CD4-positive, alpha-beta T cell (primary cell): ENCODE measurements at regions not wholly inside any gene's neighbourhood (a gene's known extent, or its start where the extent isn't known, plus 50 kb on each side); places are given as distances from the start of the nearest gene placed in this dataset.

Experiments used
- ATAC-seq: fragments of 200-7000 bp; cut with Tn5 transposase; one replicate; pipeline ENCODE4 v1.10.0; 2022; ENCODE audit warnings: mild to moderate bottlenecking; ENCODE audit not compliant: poor library complexity
- CTCF ChIA-PET: fragments of 350-600 bp; sonication (Branson Sonifier 250); formaldehyde crosslinking; loops from one replicate; lab custom pipeline; 2021; ENCODE audit warnings: antibody characterized with exemption, inconsistent platforms; lab: Charles Lee
- POLR2A ChIA-PET: fragments of 350-600 bp; sonication (Branson Sonifier 250); formaldehyde crosslinking; loops from one replicate; lab custom pipeline; 2021; ENCODE audit warnings: antibody characterized with exemption, inconsistent platforms; lab: Charles Lee
- DNase-seq, 14 experiments: peaks; one replicate each; pipeline ENCODE4 v3.0.0-alpha.2; 2013 to 2020; ENCODE audit warnings: mixed read lengths in 2 of 14
- H3K27ac ChIP-seq, 2 donors: one replicate each; pipeline versions ENCODE4 v1.5.1 to v1.7.0; 2013; ENCODE audit warnings: low read length in 2 of 2, low read depth in 1 of 2, mild to moderate bottlenecking in 1 of 2
- H3K27me3 ChIP-seq, 2 experiments: 1 replicate in 1 of 2; 2 replicates in 1 of 2; pipeline versions ENCODE4 v1.6.1 to v1.7.0; 2013; ENCODE audit warnings: low read length in 2 of 2, control low read depth in 1 of 2, mild to moderate bottlenecking in 1 of 2, moderate library complexity in 1 of 2; ENCODE audit not compliant: insufficient read depth in 2 of 2, control insufficient read depth in 1 of 2
- H3K36me3 ChIP-seq: one replicate; pipeline ENCODE4 v1.6.1; 2013; ENCODE audit warnings: low read length, control low read depth; ENCODE audit not compliant: insufficient read depth
- H3K4me1 ChIP-seq: one replicate; pipeline ENCODE4 v1.6.1; 2013; ENCODE audit warnings: low read length, control low read depth; ENCODE audit not compliant: insufficient read depth
- H3K4me3 ChIP-seq: one replicate; pipeline ENCODE4 v1.5.1; 2013; ENCODE audit warnings: mild to moderate bottlenecking, low read length, moderate library complexity
- H3K9me3 ChIP-seq, 2 experiments: 1 replicate in 1 of 2; 2 replicates in 1 of 2; pipeline versions ENCODE4 v1.6.1 to v1.7.0; 2013; ENCODE audit warnings: low read length in 2 of 2, mild to moderate bottlenecking in 2 of 2, control low read depth in 1 of 2, moderate library complexity in 1 of 2; ENCODE audit not compliant: control insufficient read depth in 1 of 2, insufficient read depth in 1 of 2
- H3K27ac Mint-ChIP-seq: one replicate; pipeline ENCODE4 v1.8.0; 2020; ENCODE audit warnings: mixed read lengths
- H3K27me3 Mint-ChIP-seq: one replicate; pipeline ENCODE4 v1.8.0; 2021; ENCODE audit warnings: mixed read lengths
- H3K36me3 Mint-ChIP-seq: one replicate; pipeline ENCODE4 v1.8.0; 2021; ENCODE audit warnings: low read depth, mixed read lengths
- H3K4me1 Mint-ChIP-seq: one replicate; pipeline ENCODE4 v1.8.0; 2021; ENCODE audit warnings: low read depth, mixed read lengths
- H3K4me3 Mint-ChIP-seq: one replicate; pipeline ENCODE4 v1.8.0; 2020; ENCODE audit warnings: mild to moderate bottlenecking, mixed read lengths
- H3K9me3 Mint-ChIP-seq: one replicate; pipeline ENCODE4 v1.8.0; 2020; ENCODE audit warnings: mixed read lengths
- intact Hi-C, 2 experiments: fragments of 100-400 bp; cut with DNase I in 1 of 2; cut with micrococcal nuclease in 1 of 2; formaldehyde crosslinking; loops; one replicate each; pipeline versions ENCODE4 v1.15.1 to v1.9.0; 2023 to 2025; cut with DNase I, micrococcal nuclease
- TF ChIP-seq, protein P1 (sequence below): fragments of 200-600 bp; IDR thresholded peaks from one replicate; pipeline ENCODE4 v1.8.0; 2022; ENCODE audit warnings: antibody characterized with exemption, mild to moderate bottlenecking

DNA sequence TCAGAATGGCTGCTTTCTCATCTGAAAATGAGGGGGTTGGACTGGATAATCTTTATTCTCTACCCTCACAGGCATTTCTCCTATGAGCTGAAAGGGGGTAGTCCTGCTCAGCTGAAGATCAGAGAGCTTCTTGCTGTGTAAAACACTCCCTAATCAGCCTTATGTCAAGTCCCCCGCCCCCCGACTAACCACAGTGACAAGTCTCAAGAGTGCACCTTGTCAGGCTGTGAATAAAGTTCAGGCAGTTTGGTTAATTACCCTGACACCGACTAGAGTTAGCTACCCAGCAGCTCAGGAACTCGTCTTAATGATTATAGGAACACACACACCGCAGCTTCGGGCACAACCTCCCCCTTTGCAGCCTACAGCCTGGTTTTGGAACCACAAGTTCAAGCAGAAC, 513.7 kb downstream of the RPS24 start:
- Histone ChIP-seq H3K27me3 (peaks cover 0 to 3% of the 10 kb centered on the region in 2 experiments), H3K36me3 (no peaks in the 10 kb centered on the region), H3K4me3 (no peak overlapping the region), H3K4me1 (peaks cover 3% of the 10 kb centered on the region), H3K27ac (no peak overlapping the region), H3K9me3 (no peaks in the 10 kb centered on the region)
- intact Hi-C loops, result no loop called here
- ChIA-PET CTCF (no interaction called here), POLR2A (no interaction called here)
- no peak overlapping the region for H3K27ac Mint-ChIP-seq
- peaks cover 6% of the 10 kb centered on the region for H3K27me3 Mint-ChIP-seq
- TF ChIP-seq, protein P1, sequence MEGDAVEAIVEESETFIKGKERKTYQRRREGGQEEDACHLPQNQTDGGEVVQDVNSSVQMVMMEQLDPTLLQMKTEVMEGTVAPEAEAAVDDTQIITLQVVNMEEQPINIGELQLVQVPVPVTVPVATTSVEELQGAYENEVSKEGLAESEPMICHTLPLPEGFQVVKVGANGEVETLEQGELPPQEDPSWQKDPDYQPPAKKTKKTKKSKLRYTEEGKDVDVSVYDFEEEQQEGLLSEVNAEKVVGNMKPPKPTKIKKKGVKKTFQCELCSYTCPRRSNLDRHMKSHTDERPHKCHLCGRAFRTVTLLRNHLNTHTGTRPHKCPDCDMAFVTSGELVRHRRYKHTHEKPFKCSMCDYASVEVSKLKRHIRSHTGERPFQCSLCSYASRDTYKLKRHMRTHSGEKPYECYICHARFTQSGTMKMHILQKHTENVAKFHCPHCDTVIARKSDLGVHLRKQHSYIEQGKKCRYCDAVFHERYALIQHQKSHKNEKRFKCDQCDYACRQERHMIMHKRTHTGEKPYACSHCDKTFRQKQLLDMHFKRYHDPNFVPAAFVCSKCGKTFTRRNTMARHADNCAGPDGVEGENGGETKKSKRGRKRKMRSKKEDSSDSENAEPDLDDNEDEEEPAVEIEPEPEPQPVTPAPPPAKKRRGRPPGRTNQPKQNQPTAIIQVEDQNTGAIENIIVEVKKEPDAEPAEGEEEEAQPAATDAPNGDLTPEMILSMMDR, result no peak
- no peaks in the 10 kb centered on the region for H3K4me1 Mint-ChIP-seq
- no peak overlapping the region for H3K4me3 Mint-ChIP-seq
- no peaks in the 10 kb centered on the region for H3K9me3 Mint-ChIP-seq
- H3K36me3 Mint-ChIP-seq, result no peaks in the 10 kb centered on the region
- DNase-seq, result no peak
- ATAC-seq, result no peak

- TF ChIP-seq, protein P1, result no peak
- POLR2A ChIA-PET, result no interaction called here
- intact Hi-C loops, result no loop called here
- Mint-ChIP-seq H3K9me3 (no peaks in the 10 kb centered on the region), H3K27ac (no peak overlapping the region), H3K4me1 (no peaks in the 10 kb centered on the region), H3K36me3 (no peaks in the 10 kb centered on the region), H3K4me3 (no peak overlapping the region), H3K27me3 (peaks cover 6% of the 10 kb centered on the region)
- DNase-seq, result no peak
- Histone ChIP-seq H3K27ac (no peak overlapping the region), H3K4me1 (no peaks in the 10 kb centered on the region), H3K36me3 (no peaks in the 10 kb centered on the region), H3K27me3 (peaks cover 0 to 3% of the 10 kb centered on the region in 2 experiments), H3K9me3 (peaks cover 0 to 3% of the 10 kb centered on the region in 2 experiments), H3K4me3 (no peak overlapping the region)
- CTCF ChIA-PET, result no interaction called here
- no peak for ATAC-seq
These were observed 514.2 kb downstream of the RPS24 start for GRCh38 chr10:78547905-78548304.

GRCh38 chr10:78548369-78548768, 514.7 kb downstream of the RPS24 start:
- no peaks in the 10 kb centered on the region for H3K36me3 ChIP-seq
- no peaks in the 10 kb centered on the region for H3K27me3 ChIP-seq
- ATAC-seq, result no peak
- H3K4me1 ChIP-seq, result no peaks in the 10 kb centered on the region
- H3K27ac ChIP-seq, result no peak overlapping the region
- Mint-ChIP-seq H3K4me3 (no peak overlapping the region), H3K4me1 (no peaks in the 10 kb centered on the region), H3K36me3 (no peaks in the 10 kb centered on the region), H3K27me3 (peaks cover 6% of the 10 kb centered on the region), H3K27ac (no peak overlapping the region), H3K9me3 (no peaks in the 10 kb centered on the region)
- peaks cover 0 to 3% of the 10 kb centered on the region in 2 experiments for H3K9me3 ChIP-seq
- no peak for DNase-seq
- no peak overlapping the region for H3K4me3 ChIP-seq
- intact Hi-C loops, result no loop called here
- TF ChIP-seq, protein P1, result no peak
- ChIA-PET CTCF (no interaction called here), POLR2A (no interaction called here)
